PC-9 (cell line): ENCODE measurements at regions not wholly inside any gene's neighbourhood (a gene's known extent, or its start where the extent isn't known, plus 50 kb on each side); places are given as distances from the start of the nearest gene placed in this dataset.

Source experiments
- BruUV-seq: library from RNA; stranded (reverse); fragments of 400-500 nt; replicated peaks from 2 replicates; lab custom pipeline; 2021; lab: Mats Ljungman, UMichigan
- CTCF ChIA-PET: fragments of 300-600 bp; sonication (Branson Sonifier 250); formaldehyde crosslinking; loops from one replicate; lab custom pipeline; 2022; ENCODE audit warnings: antibody characterized with exemption; lab: Charles Lee
- POLR2A ChIA-PET: fragments of 300-600 bp; sonication (Branson Sonifier 250); formaldehyde crosslinking; loops from one replicate; lab custom pipeline; 2022; ENCODE audit warnings: antibody characterized with exemption; ENCODE audit not compliant: unreplicated experiment; lab: Charles Lee
- DNase-seq, 2 experiments: peaks; one replicate each; pipeline versions ENCODE4 v3.0.0 to v3.0.0-alpha.2; 2015 to 2022; ENCODE audit warnings: mixed read lengths in 1 of 2
- H2AFZ ChIP-seq: fragments of 200-600 bp; sonication (generic); 2 replicates; pipeline ENCODE4 v1.8.1; 2017; ENCODE audit warnings: antibody characterized with exemption
- H3F3A ChIP-seq: fragments of 200-600 bp; sonication (generic); 2 replicates; pipeline ENCODE4 v1.8.1; 2017; ENCODE audit warnings: antibody characterized with exemption, mild to moderate bottlenecking, low read depth; ENCODE audit not compliant: insufficient read depth
- H3K27ac ChIP-seq: fragments of 200-600 bp; sonication (generic); 2 replicates; pipeline ENCODE4 v1.6.1; 2016; ENCODE audit warnings: mixed run types
- H3K27me3 ChIP-seq: fragments of 200-600 bp; sonication (generic); 2 replicates; pipeline ENCODE4 v1.6.1; 2016; ENCODE audit warnings: low read depth, mixed run types; ENCODE audit not compliant: insufficient read depth
- H3K36me3 ChIP-seq: fragments of 200-600 bp; sonication (generic); 2 replicates; pipeline ENCODE4 v1.6.1; 2016; ENCODE audit warnings: low read depth, mixed run types
- H3K4me1 ChIP-seq: fragments of 200-600 bp; sonication (generic); replicated peaks from 2 replicates; pipeline ENCODE4 v1.6.1; 2016; ENCODE audit warnings: mixed run types; ENCODE audit not compliant: insufficient read depth
- H3K4me2 ChIP-seq: fragments of 200-600 bp; sonication (generic); 2 replicates; pipeline ENCODE4 v1.6.1; 2017; ENCODE audit warnings: mixed run types
- H3K4me3 ChIP-seq: fragments of 200-600 bp; sonication (generic); 2 replicates; pipeline ENCODE4 v1.6.1; 2016; ENCODE audit warnings: mixed run types
- H3K79me2 ChIP-seq: fragments of 200-600 bp; sonication (generic); 2 replicates; pipeline ENCODE4 v1.6.1; 2017; ENCODE audit warnings: low read depth, mixed run types
- H3K9me2 ChIP-seq: fragments of 200-600 bp; sonication (generic); 2 replicates; pipeline ENCODE4 v1.8.1; 2017; ENCODE audit warnings: mild to moderate bottlenecking; ENCODE audit not compliant: insufficient read depth
- H3K9me3 ChIP-seq: fragments of 200-600 bp; sonication (generic); 2 replicates; pipeline ENCODE4 v1.8.1; 2016; ENCODE audit warnings: low read depth; ENCODE audit not compliant: insufficient read depth
- H4K20me1 ChIP-seq: fragments of 200-600 bp; sonication (generic); 2 replicates; pipeline ENCODE4 v1.8.1; 2017; ENCODE audit not compliant: insufficient read depth
- CTCF ChIP-seq: fragments of 200-600 bp; sonication (generic); conservative IDR thresholded peaks from 2 replicates; pipeline ENCODE4 v1.6.1; 2017; ENCODE audit warnings: mixed run types, antibody characterized with exemption, mild to moderate bottlenecking, moderate library complexity
- EZH2 ChIP-seq: fragments of 200-600 bp; sonication (generic); IDR thresholded peaks from 2 replicates; pipeline ENCODE4 v1.8.0; 2017; ENCODE audit warnings: antibody characterized with exemption, low read depth
- intact Hi-C: fragments of 100-400 bp; cut with micrococcal nuclease; formaldehyde crosslinking; loops from one replicate; pipeline ENCODE4 v1.10.0; 2022; ENCODE audit not compliant: unreplicated experiment

DNA sequence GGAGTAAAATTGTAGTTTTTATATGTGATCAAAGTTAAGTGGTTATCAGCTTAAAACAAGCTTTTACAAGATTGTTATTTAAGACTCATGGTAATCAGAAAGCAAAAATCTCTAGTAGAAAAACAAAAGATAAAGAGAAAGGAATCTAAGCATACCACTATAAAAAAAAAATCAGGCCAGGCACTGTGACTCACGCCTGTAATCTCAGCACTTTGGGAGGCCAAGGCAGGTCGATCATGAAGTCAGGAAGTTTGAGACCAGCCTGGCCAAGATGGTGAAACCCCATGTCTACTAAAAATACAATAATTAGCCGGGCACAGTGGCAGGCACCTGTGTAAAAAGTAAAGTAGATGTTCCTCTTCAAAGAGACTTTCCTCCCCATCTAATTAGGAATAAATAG is 265.9 kb upstream of the NRP1 start:
- no peaks in the 10 kb centered on the region for H3K36me3 ChIP-seq
- CTCF ChIA-PET: no interaction called here
- intact Hi-C loops: no loop called here
- H3K4me3 ChIP-seq: no peak overlapping the region
- H3K4me1 ChIP-seq: no peaks in the 10 kb centered on the region
- no peaks in the 10 kb centered on the region; the same call in 1 of the 2 replicates for H3K9me3 ChIP-seq
- no peaks in the 10 kb centered on the region for H3K9me2 ChIP-seq
- POLR2A ChIA-PET: no interaction called here
- no peaks in the 10 kb centered on the region for H3K79me2 ChIP-seq
- H3K27ac ChIP-seq: no peak overlapping the region
- no TSS peak for BruUV-seq
- H4K20me1 ChIP-seq: no peaks in the 10 kb centered on the region
- H2AFZ ChIP-seq: no peak overlapping the region
- no peaks in the 10 kb centered on the region for H3K27me3 ChIP-seq
- no peak for TF ChIP-seq CTCF
- TF ChIP-seq EZH2: no peak
- no peak for DNase-seq
- no peaks in the 10 kb centered on the region for H3F3A ChIP-seq
- no peak overlapping the region for H3K4me2 ChIP-seq

DNA sequence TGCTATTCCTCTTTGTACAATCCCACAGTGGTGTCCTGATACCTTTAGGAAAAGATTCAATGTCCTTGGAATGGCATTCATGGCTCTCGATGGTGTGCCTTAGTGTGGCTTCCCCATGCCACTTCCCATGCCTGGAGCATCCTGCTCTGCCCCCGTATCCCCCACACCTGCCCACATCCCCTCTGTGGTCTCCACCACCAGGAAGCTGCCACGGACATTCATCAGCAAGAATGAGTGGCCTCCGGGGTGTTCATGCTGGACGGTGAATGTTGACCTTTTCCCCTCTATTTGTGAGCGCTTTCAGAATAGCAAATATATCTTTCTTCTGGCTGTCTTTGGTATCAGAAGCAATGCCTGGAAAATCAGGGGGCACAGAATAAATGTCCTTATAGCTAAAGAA is 262.0 kb upstream of the NRP1 start:
- Histone ChIP-seq H3K4me3 (no peak overlapping the region), H3K9me2 (no peaks in the 10 kb centered on the region), H3K27ac (no peak overlapping the region), H3K36me3 (no peaks in the 10 kb centered on the region), H3K27me3 (no peaks in the 10 kb centered on the region), H3F3A (no peaks in the 10 kb centered on the region), H3K9me3 (no peaks in the 10 kb centered on the region; the same call in 1 of the 2 replicates), H3K79me2 (no peaks in the 10 kb centered on the region), H2AFZ (no peak overlapping the region), H3K4me1 (no peaks in the 10 kb centered on the region), H4K20me1 (no peaks in the 10 kb centered on the region), H3K4me2 (no peak overlapping the region)
- TF ChIP-seq CTCF (no peak), EZH2 (no peak)
- DNase-seq: no peak
- CTCF ChIA-PET: interaction anchor here (0.6 kb wide), 1 partner anchor 807 kb away, joined by 4 read pairs; no protein-coding TSS in a partner anchor
- POLR2A ChIA-PET: interaction anchor here (0.6 kb wide), 2 partner anchors 147 to 1831 kb away, joined by 3 to 5 read pairs; no protein-coding TSS in a partner anchor
- intact Hi-C loops: no loop called here
- BruUV-seq: no TSS peak

- ChIA-PET POLR2A (no interaction called here), CTCF (no interaction called here)
- Histone ChIP-seq H2AFZ (no peak overlapping the region), H4K20me1 (no peaks in the 10 kb centered on the region), H3K4me1 (no peaks in the 10 kb centered on the region), H3K4me2 (no peak overlapping the region), H3K9me3 (no peaks in the 10 kb centered on the region), H3K79me2 (no peaks in the 10 kb centered on the region), H3K9me2 (no peaks in the 10 kb centered on the region), H3F3A (no peaks in the 10 kb centered on the region), H3K27me3 (no peaks in the 10 kb centered on the region), H3K36me3 (no peaks in the 10 kb centered on the region), H3K27ac (no peak overlapping the region), H3K4me3 (no peak overlapping the region)
- no TSS peak for BruUV-seq
- no peak for TF ChIP-seq CTCF
- no peak for TF ChIP-seq EZH2
- intact Hi-C loops: no loop called here
- DNase-seq: no peak
Measured at GRCh38 chr10:33594475-33594874, 260.0 kb upstream of the NRP1 start.
